GM18868 (cell line): ENCODE measurements at regions not wholly inside any gene's neighbourhood (a gene's known extent, or its start where the extent isn't known, plus 50 kb on each side); places are given as distances from the start of the nearest gene placed in this dataset.

Source experiments
- ATAC-seq: cut with Tn5 transposase; IDR thresholded peaks from one replicate; pipeline ENCODE4 v1.9.1; 2021; ENCODE audit warnings: mild to moderate bottlenecking, moderate library complexity; ENCODE audit not compliant: unreplicated experiment

DNA sequence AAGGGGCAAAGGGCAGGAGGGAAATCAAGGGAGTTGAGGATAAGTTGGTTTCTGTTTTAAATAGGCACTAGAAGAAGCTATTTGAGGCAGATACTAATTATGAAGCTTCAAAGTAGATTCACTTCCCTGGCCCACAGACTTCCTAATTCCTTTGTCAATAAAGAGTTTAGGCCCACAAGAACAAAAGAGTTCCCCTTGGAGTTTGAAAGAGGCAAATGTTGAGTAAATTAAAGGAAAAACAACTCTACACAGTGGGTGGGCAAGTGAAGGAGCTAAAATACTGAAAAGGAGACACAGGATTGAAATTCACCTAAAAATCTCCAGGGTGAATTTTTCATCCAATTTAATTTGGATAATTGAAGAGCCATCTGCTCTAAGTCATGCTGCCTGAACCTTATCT is 411.7 kb upstream of the RORA start:
- ATAC-seq = no peak

DNA sequence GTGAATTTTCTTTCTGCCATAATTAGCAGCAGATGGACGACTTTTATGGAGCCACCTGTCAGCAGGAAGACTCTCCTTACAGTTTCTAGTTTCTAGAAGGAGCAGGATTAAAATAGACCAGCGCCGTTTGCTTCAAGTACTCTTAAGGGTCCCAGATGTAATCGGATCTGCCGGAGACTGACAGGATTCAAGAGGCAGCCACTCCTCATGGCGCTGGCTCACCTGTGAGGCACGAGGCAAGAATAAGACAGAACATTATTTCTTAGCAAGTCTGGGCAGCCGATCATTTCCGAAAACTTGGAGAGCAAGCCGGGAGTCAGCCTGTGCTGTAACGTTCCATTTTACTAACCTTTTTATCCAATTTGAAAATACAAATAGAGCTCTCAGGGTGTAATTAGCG is 410.4 kb upstream of the RORA start:
- no peak for ATAC-seq

GRCh38 chr15:61634837-61635236 is 405.7 kb upstream of the RORA start:
- ATAC-seq = no peak

DNA sequence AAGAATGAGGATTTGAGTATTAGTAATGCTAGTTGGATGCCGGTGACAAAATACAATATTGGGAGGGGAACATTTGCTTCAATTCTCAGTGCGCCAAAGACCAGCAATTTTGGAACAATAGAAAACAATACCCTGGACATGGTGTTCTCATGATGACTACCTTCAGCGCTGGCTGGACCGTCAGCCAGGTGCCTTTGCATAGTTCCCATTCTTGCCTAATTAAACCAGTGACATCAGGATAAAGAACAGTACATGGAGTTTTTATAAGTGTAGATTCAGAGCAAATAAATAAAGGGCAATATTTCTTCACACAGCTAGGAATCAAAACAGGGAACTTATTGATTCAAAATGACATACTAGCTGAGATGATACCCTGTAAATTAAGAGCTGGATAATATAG is 404.8 kb upstream of the RORA start:
- ATAC-seq = no peak

DNA sequence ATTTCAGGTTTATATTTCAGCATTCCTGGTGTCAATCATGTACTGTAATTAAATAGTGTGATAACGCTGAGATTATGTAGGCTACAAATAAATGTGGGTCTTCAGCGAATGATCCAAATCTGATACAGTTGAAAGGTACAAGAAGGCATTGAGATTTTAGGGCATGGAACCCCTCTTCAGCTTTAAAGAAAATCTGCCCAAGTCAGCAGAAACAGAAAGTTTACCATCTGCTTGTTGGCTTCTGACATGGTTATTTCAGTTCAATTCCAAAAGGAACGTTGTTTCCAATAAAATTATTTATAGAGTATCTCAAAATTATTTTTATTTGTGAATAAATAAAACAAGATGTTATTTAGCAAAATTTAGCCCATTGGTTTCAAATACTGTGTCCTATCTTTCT is 400.2 kb upstream of the RORA start:
- no peak for ATAC-seq

- no peak for ATAC-seq
These were observed 395.8 kb upstream of the RORA start for GRCh38 chr15:61624950-61625349.

DNA sequence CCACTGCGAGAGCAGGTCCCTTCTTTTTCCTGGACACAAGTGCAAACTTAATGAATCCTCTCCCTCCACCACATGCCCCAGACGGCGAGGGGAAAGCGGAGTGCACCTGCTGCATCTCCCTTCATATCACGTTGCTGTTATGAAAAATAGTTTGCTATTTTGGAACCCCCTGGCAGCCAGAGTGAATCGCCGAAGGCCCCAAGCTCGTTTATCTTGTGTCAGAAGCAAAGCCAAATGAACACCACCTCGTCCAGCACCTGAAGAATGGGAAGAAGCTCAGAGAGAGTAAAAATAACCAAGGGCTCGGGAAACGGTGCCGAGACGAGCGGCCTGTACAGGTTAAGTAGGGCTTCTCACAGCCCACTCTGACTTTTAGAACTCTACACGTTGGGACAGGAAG is 394.6 kb upstream of the RORA start:
- ATAC-seq = no peak

DNA sequence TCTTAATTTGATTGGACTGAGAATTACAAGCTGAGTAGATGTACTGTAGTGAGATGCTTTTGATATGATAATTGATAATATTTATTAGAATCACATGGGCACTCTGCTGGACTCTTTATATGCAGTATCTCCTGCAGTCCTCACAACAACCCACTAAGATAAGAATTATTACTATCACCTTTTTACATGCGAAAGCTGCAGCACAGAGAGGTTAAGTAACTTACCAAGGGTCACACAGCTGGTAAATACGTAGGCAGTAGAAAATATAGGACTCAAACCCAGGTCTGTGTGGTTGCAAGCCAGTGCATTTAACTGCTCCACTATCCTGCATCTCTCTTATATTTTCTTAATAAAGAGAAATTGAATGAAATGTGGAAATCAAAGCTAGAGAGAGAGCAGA is 392.8 kb upstream of the RORA start:
- ATAC-seq = no peak

DNA sequence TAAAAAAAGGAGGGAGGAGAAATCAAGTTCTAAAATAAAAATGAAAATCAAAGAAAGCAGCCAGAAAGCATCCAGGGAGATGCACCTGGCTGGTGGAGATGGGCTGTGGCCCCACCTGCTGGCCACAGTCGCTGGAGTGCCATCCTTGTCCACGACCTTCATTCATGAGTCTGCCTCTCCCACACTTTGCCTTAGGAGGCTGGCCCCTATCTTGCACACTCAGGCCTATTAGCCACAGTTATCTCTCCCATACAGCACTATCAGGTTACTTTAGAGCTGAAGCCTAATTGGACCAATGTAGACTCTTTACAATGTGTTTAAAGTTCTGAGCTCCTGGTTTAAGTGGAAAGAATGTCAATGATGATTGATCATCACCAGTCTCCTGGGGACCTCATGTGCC is 392.0 kb upstream of the RORA start:
- no peak for ATAC-seq

DNA sequence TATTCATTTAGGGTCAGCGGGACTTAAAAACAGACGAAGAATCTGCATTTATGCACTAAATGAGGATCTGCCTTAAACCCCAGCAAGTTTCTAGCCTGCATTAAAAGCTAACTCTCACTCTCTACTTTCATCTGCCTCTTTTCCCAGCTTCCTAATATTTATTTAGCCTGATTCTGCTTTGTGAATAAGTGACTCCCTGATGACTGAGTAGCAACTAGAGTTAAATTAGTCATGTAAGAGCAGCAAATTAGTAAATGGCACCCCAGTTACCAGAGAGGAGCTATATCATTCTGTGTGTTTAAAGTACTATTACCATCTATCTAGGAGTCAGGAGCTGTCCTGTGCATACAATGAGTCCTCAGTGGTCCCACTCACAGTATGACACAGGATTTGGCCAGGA is 391.0 kb upstream of the RORA start:
- ATAC-seq = no peak

DNA sequence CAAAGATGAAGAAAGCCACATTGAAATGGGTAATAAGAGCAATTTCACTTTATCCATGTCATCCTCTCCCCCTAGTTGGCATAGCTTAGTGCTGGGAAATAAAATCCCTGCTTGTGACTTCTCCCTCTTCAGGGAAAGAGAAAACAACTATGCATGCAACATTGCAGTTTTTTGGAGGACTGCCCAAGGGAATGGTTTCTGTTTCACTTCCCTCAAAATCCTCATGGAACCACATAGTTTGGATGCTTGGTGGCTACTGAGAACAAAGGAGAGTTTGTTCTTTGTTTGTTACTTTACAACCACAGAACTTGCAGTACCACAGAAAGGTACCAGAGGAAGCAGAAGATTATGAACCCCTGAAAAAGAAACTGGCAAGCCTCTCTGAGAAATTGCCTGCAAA is 384.6 kb upstream of the RORA start:
- ATAC-seq = no peak

GRCh38 chr15:61613138-61613537 is 384.0 kb upstream of the RORA start:
- no peak for ATAC-seq

GRCh38 chr15:61612111-61612510 is 383.0 kb upstream of the RORA start:
- ATAC-seq = no peak

GRCh38 chr15:61605343-61605742 is 376.2 kb upstream of the RORA start:
- no peak for ATAC-seq

DNA sequence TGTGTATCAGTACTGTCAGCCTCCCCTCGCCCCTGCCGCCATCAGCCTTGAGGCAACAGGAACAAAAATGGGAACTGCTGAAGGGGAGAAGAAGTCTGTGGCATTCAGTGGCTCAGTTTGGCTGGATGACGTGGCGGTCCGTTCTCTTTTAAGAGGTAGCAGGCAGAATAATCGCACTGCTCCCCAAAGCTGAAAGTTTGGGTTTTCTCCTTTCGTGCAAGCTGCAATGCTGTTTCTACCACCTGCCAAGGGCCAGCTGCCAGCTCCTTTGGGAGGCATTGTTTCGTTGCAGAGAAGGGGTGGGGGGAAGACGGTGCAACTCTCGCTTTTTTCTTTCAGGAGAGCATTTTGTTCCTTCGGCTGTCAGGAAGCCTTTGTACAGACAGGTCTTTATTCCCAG is 369.6 kb upstream of the RORA start:
- no peak for ATAC-seq

- ATAC-seq = no peak
These were observed 355.3 kb upstream of the RORA start for GRCh38 chr15:61584410-61584809.

- ATAC-seq = no peak
These were observed 353.0 kb upstream of the RORA start for GRCh38 chr15:61582092-61582491.

- no peak for ATAC-seq
These were observed 346.5 kb upstream of the RORA start for GRCh38 chr15:61575597-61575996.

GRCh38 chr15:61571026-61571425 is 341.9 kb upstream of the RORA start:
- no peak for ATAC-seq

DNA sequence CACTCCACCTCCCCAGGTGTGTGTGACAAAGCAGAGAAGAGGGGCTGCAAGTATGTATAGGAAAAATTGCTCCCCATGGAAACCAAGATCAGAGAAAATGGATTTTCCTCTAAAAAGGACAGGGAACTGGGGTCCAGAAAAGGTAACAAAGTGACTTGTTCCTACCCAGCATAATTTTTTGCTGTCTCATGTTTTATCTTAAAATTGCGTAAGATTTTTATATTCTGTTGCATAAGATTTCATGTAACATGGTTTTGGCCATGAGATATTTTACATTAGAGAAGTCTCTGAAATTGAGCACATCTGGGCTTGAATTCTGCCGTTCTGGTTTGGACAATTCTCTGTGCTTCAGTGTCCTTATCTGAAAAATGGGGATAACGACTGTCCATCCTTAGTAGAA is 335.7 kb upstream of the RORA start:
- ATAC-seq = no peak

GRCh38 chr15:61558172-61559136 is 329.4 kb upstream of the RORA start:
- no peak for ATAC-seq

DNA sequence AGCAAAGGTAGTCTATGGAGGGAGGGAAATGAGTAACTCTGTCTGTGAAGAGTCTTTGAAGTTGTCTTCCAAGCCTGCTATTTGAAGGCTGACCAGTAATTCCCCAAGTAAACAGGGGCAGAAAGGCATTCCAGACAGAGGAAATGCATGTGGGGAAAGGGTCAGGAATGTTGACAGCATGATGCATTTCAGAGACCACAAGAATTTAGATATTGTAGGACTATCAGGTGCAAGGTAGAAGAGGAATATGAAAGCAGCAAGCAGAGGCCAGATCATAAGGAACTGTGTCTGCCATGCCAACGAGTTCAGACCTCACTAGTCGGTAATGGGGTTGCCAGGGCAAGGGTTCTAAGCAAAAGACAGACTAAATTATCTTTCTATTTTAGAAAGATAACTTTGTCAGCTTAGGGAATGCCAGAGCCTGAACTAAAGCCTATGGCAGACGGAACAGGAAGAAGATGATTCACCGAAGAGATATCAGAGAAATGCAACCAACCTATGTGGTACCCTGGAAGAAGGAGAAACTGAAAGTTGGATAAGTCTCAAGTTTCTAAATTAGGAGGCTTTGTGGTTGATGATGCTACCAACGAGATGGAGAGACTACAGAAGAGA is 327.0 kb upstream of the RORA start:
- no peak for ATAC-seq
